OCI-LY3 (cell line): ENCODE measurements at regions not wholly inside any gene's neighbourhood (a gene's known extent, or its start where the extent isn't known, plus 50 kb on each side); places are given as distances from the start of the nearest gene placed in this dataset.

Experiments used
- CTCF ChIP-seq: fragments of 200-600, 300-600 bp; sonication (generic); IDR thresholded peaks from 2 replicates; pipeline ENCODE4 v1.5.1; 2014; ENCODE audit warnings: antibody characterized with exemption, low read length, low read depth
- EZH2phosphoT487 ChIP-seq: fragments of 200-600 bp; shearing (Covaris generic); IDR thresholded peaks from 2 replicates; pipeline ENCODE4 v1.6.1; 2018; ENCODE audit warnings: antibody characterized with exemption, mixed run types, low read depth

- TF ChIP-seq CTCF (no peak), EZH2phosphoT487 (no peak)
These were observed 87.1 kb downstream of the SOX4 start for GRCh38 chr6:21680611-21681010.
